ENCODE measurements at regions not wholly inside any gene's neighbourhood (a gene's known extent, or its start where the extent isn't known, plus 50 kb on each side); places are given as distances from the start of the nearest gene placed in this dataset.

DNA sequence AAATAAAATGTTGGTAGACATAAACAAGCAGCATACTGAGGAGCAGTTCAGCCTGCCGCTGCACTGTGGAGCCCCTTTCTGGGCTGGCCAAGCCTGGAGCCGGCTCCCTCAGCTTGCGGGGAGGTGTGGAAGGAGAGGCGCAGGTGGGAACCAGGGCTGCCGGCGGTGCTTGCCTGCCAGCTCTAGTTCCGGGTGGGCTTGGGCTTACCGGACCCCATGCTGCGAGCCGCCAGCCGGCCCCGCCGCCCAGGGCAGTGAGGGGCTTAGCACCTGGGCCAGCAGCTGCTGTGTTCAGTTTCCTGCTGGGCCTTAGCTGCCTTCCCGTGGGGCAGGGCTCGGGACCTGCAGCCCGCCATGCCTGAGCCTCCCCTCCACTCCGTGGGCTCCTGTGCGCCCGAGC lies 672.9 kb upstream of the POM121L12 start:
- intact Hi-C loops (cut with DNase I) = no loop called here
- H3K27ac ChIP-seq = no peak overlapping the region
- no peak for ATAC-seq

DNA sequence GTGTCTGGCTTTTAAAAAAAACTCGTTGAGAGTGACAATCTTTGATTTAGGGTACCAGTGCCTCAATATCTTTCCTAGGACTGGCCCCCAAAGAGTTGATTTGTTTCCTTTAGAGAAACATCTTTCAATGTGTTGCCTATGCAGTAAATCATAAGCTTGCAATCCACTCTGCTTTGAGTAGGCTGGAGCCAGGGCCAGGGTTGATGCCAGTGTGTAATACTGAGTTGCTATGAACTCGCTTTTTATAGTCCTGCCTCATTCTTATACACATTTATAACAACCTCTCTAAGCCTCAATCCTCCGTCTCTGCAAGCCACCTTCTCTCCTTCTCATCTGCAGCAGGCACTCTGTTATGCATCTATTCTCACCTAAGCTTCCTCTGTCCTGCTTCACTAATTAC lies 674.9 kb upstream of the POM121L12 start:
- H3K27ac ChIP-seq = no peak overlapping the region
- DNase-seq = no peak
- no peaks in the 10 kb centered on the region for H3K36me3 ChIP-seq
- H3K9me3 ChIP-seq = no peaks in the 10 kb centered on the region
- no peaks in the 10 kb centered on the region for H3K27me3 ChIP-seq
- no peak for ATAC-seq
- TF ChIP-seq, protein P1, sequence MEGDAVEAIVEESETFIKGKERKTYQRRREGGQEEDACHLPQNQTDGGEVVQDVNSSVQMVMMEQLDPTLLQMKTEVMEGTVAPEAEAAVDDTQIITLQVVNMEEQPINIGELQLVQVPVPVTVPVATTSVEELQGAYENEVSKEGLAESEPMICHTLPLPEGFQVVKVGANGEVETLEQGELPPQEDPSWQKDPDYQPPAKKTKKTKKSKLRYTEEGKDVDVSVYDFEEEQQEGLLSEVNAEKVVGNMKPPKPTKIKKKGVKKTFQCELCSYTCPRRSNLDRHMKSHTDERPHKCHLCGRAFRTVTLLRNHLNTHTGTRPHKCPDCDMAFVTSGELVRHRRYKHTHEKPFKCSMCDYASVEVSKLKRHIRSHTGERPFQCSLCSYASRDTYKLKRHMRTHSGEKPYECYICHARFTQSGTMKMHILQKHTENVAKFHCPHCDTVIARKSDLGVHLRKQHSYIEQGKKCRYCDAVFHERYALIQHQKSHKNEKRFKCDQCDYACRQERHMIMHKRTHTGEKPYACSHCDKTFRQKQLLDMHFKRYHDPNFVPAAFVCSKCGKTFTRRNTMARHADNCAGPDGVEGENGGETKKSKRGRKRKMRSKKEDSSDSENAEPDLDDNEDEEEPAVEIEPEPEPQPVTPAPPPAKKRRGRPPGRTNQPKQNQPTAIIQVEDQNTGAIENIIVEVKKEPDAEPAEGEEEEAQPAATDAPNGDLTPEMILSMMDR (IDR thresholded peaks at IDR 0.05) = no peak
- intact Hi-C loops (cut with DNase I) = no loop called here
- no peak overlapping the region for H3K4me3 ChIP-seq
- no peaks in the 10 kb centered on the region for H3K4me1 ChIP-seq

More for the DNA sequence above, 672.9 kb upstream of the POM121L12 start:
- Histone ChIP-seq H3K4me1 (no peaks in the 10 kb centered on the region), H3K9me3 (no peaks in the 10 kb centered on the region), H3K27me3 (no peaks in the 10 kb centered on the region), H3K36me3 (no peaks in the 10 kb centered on the region), H3K4me3 (no peak overlapping the region)
- DNase-seq = no peak
- TF ChIP-seq, protein P1 (IDR thresholded peaks at IDR 0.05) = no peak

DNA sequence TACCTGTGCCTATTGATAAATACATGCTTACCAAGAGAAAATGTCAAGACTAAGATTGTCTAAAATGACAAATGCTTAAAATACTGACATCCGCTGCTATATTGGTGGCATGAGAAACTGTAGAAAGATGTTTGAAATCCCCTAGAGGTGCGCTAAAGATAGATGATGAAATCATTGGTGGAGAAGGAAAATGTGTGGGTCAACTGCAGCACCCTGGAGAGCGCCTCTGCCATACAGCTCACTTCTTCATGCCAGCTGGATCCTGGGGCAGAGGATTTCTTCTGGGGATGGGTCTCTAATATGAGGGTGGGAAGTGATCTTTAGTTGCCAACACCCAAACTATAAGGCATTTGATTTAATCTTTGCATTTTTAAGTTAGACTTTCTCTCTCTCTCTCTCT lies 680.4 kb upstream of the POM121L12 start:
- intact Hi-C loops (cut with DNase I) = no loop called here
- H3K36me3 ChIP-seq = no peaks in the 10 kb centered on the region
- H3K27me3 ChIP-seq = no peaks in the 10 kb centered on the region
- H3K4me1 ChIP-seq = no peaks in the 10 kb centered on the region
- TF ChIP-seq, protein P1 (IDR thresholded peaks at IDR 0.05) = no peak
- no peak overlapping the region for H3K27ac ChIP-seq
- no peak for DNase-seq
- ATAC-seq = no peak
- no peaks in the 10 kb centered on the region for H3K9me3 ChIP-seq
- H3K4me3 ChIP-seq = no peak overlapping the region

DNA sequence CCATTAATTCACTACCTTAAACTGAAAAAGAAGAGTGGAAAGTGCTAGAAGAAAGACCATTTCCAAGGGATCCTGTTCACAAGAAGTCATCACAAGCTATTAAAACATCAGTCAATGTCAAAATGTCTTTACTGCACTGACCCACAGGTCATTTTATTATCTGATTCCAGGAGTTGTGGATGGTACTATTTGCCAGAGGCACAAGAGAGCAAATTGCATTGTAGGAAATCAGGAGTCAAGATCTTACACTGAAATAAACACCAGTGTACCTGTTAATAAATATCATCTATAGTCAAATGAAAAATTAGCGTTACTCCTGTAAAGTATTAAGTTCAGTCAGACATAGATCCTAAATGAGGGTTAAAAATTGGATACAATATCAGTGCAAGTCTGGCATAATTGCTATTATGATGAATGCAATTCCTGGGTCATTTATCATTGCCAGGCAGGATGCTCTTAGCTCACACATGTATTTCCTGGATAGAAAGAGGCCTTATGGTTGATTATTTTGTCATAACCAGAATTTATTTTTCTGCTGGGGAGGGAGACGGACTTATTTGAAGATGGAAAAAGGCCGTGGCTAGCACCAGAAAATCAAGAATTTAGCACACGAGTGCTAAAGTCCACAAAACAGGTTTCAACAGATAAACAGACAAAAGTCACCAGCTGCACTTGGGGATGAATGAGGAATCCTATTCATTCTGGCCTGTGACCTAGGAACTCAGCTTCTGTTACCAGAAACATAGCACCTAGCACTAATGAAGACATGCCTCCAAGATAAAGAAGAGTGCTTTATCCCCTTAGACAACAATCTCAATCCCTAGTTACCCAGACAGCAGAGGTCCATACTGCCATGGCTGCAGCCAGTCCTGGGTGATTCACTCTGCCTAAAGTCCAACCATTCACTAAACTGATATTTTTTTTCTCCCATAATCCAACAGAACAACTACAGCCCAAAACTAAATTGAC lies 683.1 kb upstream of the POM121L12 start:
- H3K27ac ChIP-seq = no peak overlapping the region
- H3K4me1 ChIP-seq = no peaks in the 10 kb centered on the region
- TF ChIP-seq, protein P1 (IDR thresholded peaks at IDR 0.05) = no peak
- no peak for DNase-seq
- no peaks in the 10 kb centered on the region for H3K36me3 ChIP-seq
- no peaks in the 10 kb centered on the region for H3K9me3 ChIP-seq
- no peaks in the 10 kb centered on the region for H3K27me3 ChIP-seq
- intact Hi-C loops (cut with DNase I) = no loop called here
- no peak overlapping the region for H3K4me3 ChIP-seq
- no peak for ATAC-seq

DNA sequence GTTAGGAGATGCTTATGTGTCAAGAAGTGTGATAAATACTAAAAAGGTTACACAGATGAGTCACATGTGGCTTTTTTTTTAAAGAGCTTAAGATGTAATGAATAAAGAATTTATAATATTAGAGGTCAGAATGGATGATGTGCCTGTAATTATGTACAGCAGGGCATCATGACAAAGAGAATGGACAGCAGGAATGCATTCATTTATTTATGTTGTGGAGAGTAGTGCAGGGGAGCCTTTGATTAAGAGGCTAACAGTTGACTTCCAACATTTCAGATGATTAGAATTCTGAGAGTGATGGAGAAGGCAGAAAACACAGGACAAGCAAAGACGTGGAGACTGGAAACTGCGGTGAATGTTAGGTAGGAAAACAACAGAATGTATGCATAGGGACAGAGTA lies 691.4 kb upstream of the POM121L12 start:
- TF ChIP-seq, protein P1 (IDR thresholded peaks at IDR 0.05) = no peak
- no peaks in the 10 kb centered on the region for H3K27me3 ChIP-seq
- intact Hi-C loops (cut with DNase I) = no loop called here
- no peak overlapping the region for H3K27ac ChIP-seq
- DNase-seq (no peak), ATAC-seq (no peak)
- no peaks in the 10 kb centered on the region for H3K9me3 ChIP-seq
- no peak overlapping the region for H3K4me3 ChIP-seq
- no peaks in the 10 kb centered on the region for H3K4me1 ChIP-seq
- no peaks in the 10 kb centered on the region for H3K36me3 ChIP-seq
